ENCODE measurements at regions not wholly inside any gene's neighbourhood (a gene's known extent, or its start where the extent isn't known, plus 50 kb on each side); places are given as distances from the start of the nearest gene placed in this dataset.
A peak's percentile ranks its signal among the peaks of the same experiment; 100 is the strongest.

DNA sequence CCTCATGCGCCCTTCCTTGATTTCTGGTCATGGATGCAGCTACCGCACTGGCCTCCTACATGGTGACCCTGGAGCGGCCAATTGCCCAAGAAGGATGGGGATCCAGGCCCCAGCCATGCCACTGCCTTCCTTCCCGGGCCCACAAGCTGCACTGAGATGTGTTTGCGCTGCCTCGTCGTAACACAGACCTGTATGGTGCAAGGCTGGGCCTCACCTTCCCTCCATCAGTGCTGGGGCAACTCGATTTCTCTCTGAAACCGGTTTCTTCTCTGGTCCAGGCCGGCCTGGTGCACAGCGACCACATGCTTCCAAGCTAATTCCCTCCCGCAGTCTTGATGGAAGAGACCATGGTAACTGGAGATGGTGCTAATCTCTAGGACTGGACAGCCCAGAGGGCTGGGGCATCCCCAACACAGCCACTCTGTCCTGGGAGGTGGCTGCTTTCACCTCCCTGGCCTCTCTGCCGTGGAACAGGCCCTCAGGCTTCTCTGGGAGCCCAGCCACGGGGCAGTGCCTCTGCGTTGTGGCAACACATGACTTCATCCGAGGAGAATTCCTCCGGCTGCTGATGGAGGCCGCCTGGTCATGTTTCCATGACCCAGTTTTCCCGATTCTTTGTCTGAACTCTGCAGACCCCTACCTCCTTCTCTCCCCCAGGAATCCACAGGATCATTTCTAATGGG is 184.2 kb downstream of the GLI2 start:
- peak; percentile 71 for DNase-seq

DNA sequence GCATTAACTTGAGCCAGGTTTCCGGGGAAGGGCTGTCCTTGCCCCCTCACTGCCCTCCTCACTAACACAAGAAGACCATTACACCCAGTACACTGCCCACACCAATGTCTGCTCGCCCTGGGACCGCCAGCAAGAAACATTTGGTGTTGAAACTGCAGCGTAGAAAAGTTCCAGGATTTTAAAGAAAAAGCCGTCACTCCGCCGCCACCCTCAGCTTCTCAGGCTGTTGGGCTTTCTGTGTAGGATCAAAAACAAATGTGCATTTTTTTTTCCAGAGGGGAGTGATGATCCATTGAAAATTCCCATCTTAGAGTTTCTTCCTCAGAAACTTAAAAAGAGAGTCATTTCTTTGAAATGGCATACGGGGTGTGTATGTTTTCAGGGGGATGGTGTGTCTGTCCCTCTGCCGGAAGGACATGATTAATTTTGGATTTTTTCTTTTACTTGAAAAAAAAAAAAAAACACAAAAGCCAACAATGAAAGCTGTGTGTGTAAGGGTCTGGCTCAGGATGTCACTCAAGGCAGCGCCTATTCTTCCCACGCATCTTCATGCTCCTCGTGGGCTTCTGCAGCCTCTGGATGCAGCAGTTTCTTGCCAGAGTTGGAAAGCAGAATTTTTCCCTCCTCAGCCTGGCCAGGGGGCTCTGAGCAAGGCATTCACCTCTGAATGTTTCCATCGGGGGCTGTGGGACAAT is 184.9 kb downstream of the GLI2 start:
- DNase-seq: peak; percentile 40

GRCh38 chr2:120921457-120921856 is 185.8 kb downstream of the GLI2 start:
- DNase-seq: no peak

DNA sequence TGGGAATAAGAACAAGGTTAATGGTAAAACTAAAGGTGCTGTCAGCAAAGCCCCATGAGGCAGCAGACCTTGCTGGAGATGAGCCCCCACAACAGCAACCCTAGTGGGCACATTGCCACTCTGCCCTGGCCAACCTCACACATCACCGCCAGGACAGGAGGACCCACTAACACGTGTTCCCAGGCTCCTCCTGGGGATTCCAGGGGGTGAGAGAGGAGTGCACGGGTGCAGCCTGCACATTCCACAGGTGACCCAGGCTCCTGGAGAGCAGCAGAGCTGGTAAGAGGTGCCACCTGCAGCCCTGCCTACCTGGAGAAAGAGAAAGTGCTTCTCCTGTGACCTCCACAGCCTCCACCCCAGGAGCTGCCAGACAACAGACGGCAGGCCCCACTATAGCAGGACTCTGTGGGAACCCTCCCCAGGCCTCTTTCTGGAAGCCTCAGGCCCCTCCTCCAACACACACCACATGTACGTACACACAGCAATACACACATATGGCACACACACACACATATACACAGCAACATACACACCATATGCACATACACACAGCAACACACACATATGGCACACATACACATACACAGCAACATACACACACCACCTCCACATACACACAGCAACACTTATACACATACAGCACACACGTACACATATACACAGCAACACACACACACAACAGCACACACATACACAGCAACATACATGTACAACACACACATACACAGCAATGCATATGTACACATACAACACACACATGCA is 187.1 kb downstream of the GLI2 start:
- no peak for DNase-seq

GRCh38 chr2:120923426-120923825 is 187.8 kb downstream of the GLI2 start:
- no peak for DNase-seq

DNA sequence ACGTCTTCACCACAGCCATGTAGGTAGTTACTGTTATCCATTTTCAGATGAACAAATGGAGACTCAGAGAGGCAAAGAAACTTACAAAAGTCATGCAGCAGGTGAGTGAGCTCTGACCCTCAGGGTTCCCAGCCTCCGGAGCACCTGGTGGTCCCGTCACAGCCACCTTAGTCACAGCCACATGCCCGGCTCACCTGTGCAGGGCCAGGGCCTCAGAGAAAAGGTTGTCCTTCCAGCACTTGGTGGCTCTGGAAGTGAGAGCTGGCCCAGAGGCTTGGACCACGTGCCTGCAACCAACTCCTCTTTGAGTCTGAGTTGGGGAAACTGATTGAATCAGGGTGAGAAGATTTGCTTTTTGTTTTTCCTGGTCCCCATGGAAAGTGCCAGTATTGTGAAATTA is 189.3 kb downstream of the GLI2 start:
- DNase-seq: no peak

- DNase-seq: no peak
Observed at GRCh38 chr2:120926463-120927264, 191.0 kb downstream of the GLI2 start.

- DNase-seq: no peak
Observed at GRCh38 chr2:120927265-120927628, 191.6 kb downstream of the GLI2 start.

DNA sequence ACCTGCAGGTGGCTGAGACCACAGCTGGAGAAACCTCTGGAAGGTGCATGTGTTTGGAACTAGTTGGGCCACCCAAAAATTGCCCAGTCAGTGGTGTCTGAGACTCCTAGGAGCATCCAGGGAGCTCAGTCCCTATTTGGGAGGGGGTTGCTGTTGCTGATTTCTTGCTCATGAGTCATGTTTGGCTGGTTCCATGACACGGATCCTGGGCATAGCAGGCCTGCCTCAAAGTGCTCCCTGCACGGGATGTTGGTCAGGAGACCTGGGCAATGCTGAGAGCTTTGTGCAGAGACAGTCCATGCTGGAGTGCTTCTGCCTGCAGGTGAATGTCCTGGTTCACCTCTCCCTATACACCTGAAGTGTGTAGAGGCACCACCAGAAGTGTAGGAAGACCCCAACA is 194.2 kb downstream of the GLI2 start:
- DNase-seq: peak; percentile 49

- no peak for DNase-seq
Observed at GRCh38 chr2:120930236-120930635, 194.6 kb downstream of the GLI2 start.

- DNase-seq: peak; percentile 55
Observed at GRCh38 chr2:120930864-120931263, 195.2 kb downstream of the GLI2 start.

- no peak for DNase-seq
Observed at GRCh38 chr2:120932472-120932871, 196.8 kb downstream of the GLI2 start.

DNA sequence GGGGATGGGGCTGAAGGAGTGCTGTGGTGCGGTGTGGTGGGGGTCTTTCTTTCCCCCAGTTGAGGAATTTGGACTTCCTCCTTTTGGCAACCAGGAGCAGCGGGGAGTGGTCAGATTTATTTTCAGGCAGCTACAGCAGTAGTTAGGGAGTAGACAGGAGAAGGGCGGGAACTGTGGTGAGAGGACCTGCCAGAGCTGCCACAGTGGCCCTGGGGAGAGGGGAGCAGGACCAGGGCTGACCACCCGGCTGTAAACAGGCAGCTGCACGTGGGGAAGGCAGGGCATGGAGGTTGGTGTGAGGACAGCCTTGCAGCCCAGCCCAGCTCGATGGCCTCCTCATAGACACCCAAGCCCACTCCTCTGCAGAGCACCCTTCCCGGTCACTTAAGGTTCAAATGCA is 197.2 kb downstream of the GLI2 start:
- no peak for DNase-seq

- no peak for DNase-seq
Observed at GRCh38 chr2:120933693-120934573, 198.3 kb downstream of the GLI2 start.

- peak; percentile 96 for DNase-seq
Observed at GRCh38 chr2:120934574-120935338, 199.1 kb downstream of the GLI2 start.

GRCh38 chr2:120935339-120936313 is 200.0 kb downstream of the GLI2 start:
- DNase-seq: peak; percentile 85

DNA sequence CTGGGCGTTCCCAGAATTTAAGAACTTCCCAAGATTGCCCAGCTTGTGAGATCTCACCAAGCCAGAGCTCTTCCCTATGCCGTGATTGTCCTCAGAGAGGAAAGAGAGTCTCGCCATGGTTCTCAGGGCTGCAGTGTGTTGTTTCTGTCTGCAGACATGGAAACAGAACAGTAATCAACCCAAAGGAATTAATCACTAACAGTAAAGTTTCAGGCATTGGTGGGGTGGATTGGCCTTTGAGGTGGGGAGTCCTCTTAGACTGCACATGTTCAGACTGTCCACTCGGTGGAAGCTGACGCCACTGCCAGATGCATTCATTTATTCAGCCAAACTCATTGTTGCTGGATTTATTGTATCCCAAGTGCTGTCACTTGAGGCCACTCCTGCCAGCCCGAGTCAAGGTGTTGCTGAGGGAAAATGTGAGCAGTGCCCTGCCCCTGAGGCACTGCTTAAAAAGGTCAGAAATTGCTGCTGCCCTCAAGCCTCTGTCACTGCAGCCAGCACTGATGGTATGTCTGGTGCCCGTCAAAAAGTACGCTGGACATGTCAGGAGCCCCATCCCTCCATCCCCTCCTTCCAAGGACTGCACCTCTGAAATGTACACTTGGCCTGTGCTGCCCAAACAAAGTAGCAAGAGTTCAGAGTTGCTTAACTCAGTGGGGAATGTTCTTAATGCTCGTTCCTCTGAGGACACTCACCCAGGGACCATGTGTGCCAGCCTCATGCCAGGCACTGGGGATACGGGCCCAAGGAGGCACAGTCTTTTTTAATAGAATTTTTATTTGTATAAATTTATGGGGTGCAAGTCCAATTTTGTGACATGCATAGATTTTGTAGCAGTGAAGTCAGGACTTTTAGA is 201.0 kb downstream of the GLI2 start:
- peak; percentile 36 for DNase-seq

- DNase-seq: peak; percentile 90
Observed at GRCh38 chr2:120937686-120938044, 202.0 kb downstream of the GLI2 start.

All from fibroblast of skin of abdomen (primary cell).